ENCODE measurements at regions not wholly inside any gene's neighbourhood (a gene's known extent, or its start where the extent isn't known, plus 50 kb on each side); places are given as distances from the start of the nearest gene placed in this dataset.

GRCh38 chr19:30217461-30217860, 154.7 kb upstream of the ZNF536 start:
- 32% methylated on average over 5 of the region's 5 CpGs for WGBS (ENCODE audit: missing lambda C conversion rate)
- no peak for ATAC-seq
- H3K4me1 ChIP-seq, result no peaks in the 10 kb centered on the region
- no peak overlapping the region for H3K4me3 ChIP-seq
- no peak for FAIRE-seq
- CTCF ChIA-PET, result interaction anchor here (0.5 to 1.5 kb wide), 3 partner anchors 11 to 452 kb away, joined by 3 to 5 read pairs (median 5); no protein-coding TSS in a partner anchor
- H3K9me3 ChIP-seq, result no peaks in the 10 kb centered on the region
- no peak for DNase-seq (ENCODE audit: low read depth in 1 of 2, low spot score in 1 of 2)
- no peak overlapping the region for H3K4me2 ChIP-seq
- no peak for TF ChIP-seq FOXS1 (CRISPR knock-in tag; IDR thresholded peaks at IDR 0.05)
- TF ChIP-seq POLR2AphosphoS2 (conservative IDR thresholded peaks at IDR 0.05; ENCODE audit: low read length), result no peak
- TF ChIP-seq, protein P1, sequence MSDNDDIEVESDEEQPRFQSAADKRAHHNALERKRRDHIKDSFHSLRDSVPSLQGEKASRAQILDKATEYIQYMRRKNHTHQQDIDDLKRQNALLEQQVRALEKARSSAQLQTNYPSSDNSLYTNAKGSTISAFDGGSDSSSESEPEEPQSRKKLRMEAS (IDR thresholded peaks at IDR 0.05), result no peak
- TF ChIP-seq EHMT2 (IDR thresholded peaks at IDR 0.05; ENCODE audit: low read depth), result no peak
- TF ChIP-seq GATA3 (IDR thresholded peaks at IDR 0.05; ENCODE audit: borderline replicate concordance), result no peak
- TF ChIP-seq RARB (CRISPR knock-in tag; IDR thresholded peaks at IDR 0.05), result no peak
- TF ChIP-seq SMC3 (IDR thresholded peaks at IDR 0.05), result no peak
- no peak for TF ChIP-seq PHF8 (IDR thresholded peaks at IDR 0.05; ENCODE audit: borderline replicate concordance, low read depth)
- TF ChIP-seq, protein P2, sequence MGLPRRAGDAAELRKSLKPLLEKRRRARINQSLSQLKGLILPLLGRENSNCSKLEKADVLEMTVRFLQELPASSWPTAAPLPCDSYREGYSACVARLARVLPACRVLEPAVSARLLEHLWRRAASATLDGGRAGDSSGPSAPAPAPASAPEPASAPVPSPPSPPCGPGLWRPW (IDR thresholded peaks at IDR 0.05), result no peak
- POLR2A ChIA-PET, result interaction anchor here (0.7 kb wide), 1 partner anchor 37 kb away, joined by 3 read pairs; no protein-coding TSS in a partner anchor
- H3K27ac ChIP-seq, result no peak overlapping the region

GRCh38 chr19:30219702-30220101, 152.5 kb upstream of the ZNF536 start:
- no peak for DNase-seq (ENCODE audit: low read depth in 1 of 2, low spot score in 1 of 2)
- FAIRE-seq, result no peak
- Histone ChIP-seq H3K4me2 (no peak overlapping the region), H3K4me3 (no peak overlapping the region), H3K4me1 (peaks cover 2% of the 10 kb centered on the region; the same call in 1 of the 3 replicates), H3K9me3 (no peaks in the 10 kb centered on the region), H3K27ac (no peak overlapping the region)
- CTCF ChIA-PET, result interaction anchor here (1.0 kb wide), 1 partner anchor 13 kb away, joined by 3 read pairs; no protein-coding TSS in a partner anchor
- ATAC-seq, result no peak
- TF ChIP-seq KDM5A (IDR thresholded peaks at IDR 0.05), result no peak
- TF ChIP-seq, protein P3, sequence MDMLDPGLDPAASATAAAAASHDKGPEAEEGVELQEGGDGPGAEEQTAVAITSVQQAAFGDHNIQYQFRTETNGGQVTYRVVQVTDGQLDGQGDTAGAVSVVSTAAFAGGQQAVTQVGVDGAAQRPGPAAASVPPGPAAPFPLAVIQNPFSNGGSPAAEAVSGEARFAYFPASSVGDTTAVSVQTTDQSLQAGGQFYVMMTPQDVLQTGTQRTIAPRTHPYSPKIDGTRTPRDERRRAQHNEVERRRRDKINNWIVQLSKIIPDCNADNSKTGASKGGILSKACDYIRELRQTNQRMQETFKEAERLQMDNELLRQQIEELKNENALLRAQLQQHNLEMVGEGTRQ (IDR thresholded peaks at IDR 0.05), result no peak
- TF ChIP-seq ESRRA (IDR thresholded peaks at IDR 0.05; ENCODE audit: borderline replicate concordance, low read length), result no peak
- no peak for TF ChIP-seq HMGXB4 (CRISPR knock-in tag; IDR thresholded peaks at IDR 0.05; ENCODE audit: borderline replicate concordance)
- TF ChIP-seq MAFK (IDR thresholded peaks at IDR 0.05; ENCODE audit: partially characterized antibody), result no peak
- TF ChIP-seq EHF (CRISPR knock-in tag; IDR thresholded peaks at IDR 0.05), result no peak
- no peak for TF ChIP-seq HOXB5 (CRISPR knock-in tag; IDR thresholded peaks at IDR 0.05)
- POLR2A ChIA-PET, result no interaction called here
- WGBS (ENCODE audit: missing lambda C conversion rate), result 35% methylated on average over 5 of the region's 5 CpGs

DNA sequence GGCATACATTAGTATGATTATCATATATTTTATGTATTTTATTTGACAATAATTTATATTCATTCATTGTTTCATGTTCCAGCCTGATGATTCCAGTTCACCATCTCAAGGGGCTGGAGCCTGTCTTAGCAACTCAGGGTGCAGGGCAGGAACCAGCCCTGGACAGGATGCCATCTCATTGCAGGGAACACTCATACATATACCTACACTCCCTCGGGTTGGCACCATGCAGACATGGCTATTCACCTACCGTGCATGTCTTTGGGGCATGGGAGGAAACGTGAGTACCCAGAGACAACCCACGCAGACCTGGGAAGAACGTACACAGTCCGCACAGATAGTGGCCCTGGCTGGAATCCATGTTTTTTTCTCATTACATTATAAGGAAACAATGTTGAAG, 151.0 kb upstream of the ZNF536 start:
- H3K4me1 ChIP-seq, result peaks cover 17% of the 10 kb centered on the region
- POLR2A ChIA-PET, result no interaction called here
- TF ChIP-seq CBX8 (IDR thresholded peaks at IDR 0.05) (no peak), CEBPB (IDR thresholded peaks at IDR 0.05) (no peak), JUNB (IDR thresholded peaks at IDR 0.05) (no peak), TP53 (CRISPR knock-in tag; IDR thresholded peaks at IDR 0.05) (no peak), E2F6 (IDR thresholded peaks at IDR 0.05; ENCODE audit: borderline replicate concordance, low read depth) (no peak), MAFK (IDR thresholded peaks at IDR 0.05; ENCODE audit: partially characterized antibody) (no peak), HMGXB4 (CRISPR knock-in tag; IDR thresholded peaks at IDR 0.05; ENCODE audit: borderline replicate concordance) (no peak), RAD21 (conservative IDR thresholded peaks at IDR 0.05 in 1 of 2, IDR thresholded peaks at IDR 0.05 in 1 of 2) (no peak), CHD4 (IDR thresholded peaks at IDR 0.05; ENCODE audit: borderline replicate concordance) (no peak), MYC (IDR thresholded peaks at IDR 0.05; ENCODE audit: borderline replicate concordance, low read length) (no peak), ZC3H11A (IDR thresholded peaks at IDR 0.05) (no peak)
- TF ChIP-seq, protein P4, sequence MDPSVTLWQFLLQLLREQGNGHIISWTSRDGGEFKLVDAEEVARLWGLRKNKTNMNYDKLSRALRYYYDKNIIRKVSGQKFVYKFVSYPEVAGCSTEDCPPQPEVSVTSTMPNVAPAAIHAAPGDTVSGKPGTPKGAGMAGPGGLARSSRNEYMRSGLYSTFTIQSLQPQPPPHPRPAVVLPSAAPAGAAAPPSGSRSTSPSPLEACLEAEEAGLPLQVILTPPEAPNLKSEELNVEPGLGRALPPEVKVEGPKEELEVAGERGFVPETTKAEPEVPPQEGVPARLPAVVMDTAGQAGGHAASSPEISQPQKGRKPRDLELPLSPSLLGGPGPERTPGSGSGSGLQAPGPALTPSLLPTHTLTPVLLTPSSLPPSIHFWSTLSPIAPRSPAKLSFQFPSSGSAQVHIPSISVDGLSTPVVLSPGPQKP (IDR thresholded peaks at IDR 0.05; ENCODE audit: low read depth, low read length), result no peak

More for the DNA sequence above, 151.0 kb upstream of the ZNF536 start:
- FAIRE-seq (no peak), ATAC-seq (no peak), DNase-seq (ENCODE audit: low read depth in 1 of 2, low spot score in 1 of 2) (no peak)
- no peak overlapping the region for H3K27ac ChIP-seq
- H3K4me2 ChIP-seq, result no peak overlapping the region
- no peak overlapping the region for H3K4me3 ChIP-seq
- CTCF ChIA-PET, result interaction anchor here (0.9 to 1.3 kb wide), 4 partner anchors 9 to 132 kb away, joined by 3 to 11 read pairs (median 4); no protein-coding TSS in a partner anchor
- 41% methylated on average over 6 of the region's 6 CpGs for WGBS (ENCODE audit: missing lambda C conversion rate)
- H3K9me3 ChIP-seq, result no peaks in the 10 kb centered on the region

All from A549 (cell line).